SK-N-SH treated with all-trans-retinoic acid at 6 μM for 48 hours (cell line): ENCODE measurements at regions not wholly inside any gene's neighbourhood (a gene's known extent, or its start where the extent isn't known, plus 50 kb on each side); places are given as distances from the start of the nearest gene placed in this dataset.

ENCODE experiments used
- ATAC-seq: fragments of 200-7000 bp; cut with Tn5 transposase; 3 replicates; pipeline ENCODE4 v1.9.1; 2020; ENCODE audit warnings: mild to moderate bottlenecking, moderate library complexity
- ARNTL ChIP-seq: fragments of 450-650 bp; formaldehyde crosslinking; IDR thresholded peaks from 2 replicates; pipeline ENCODE4 v1.5.0; 2020; ENCODE audit warnings: low read depth, mild to moderate bottlenecking, moderate library complexity, borderline replicate concordance
- BACH2 ChIP-seq: fragments of 250-450 bp; sonication (Bioruptor Pico); IDR thresholded peaks from 2 replicates; pipeline ENCODE4 v1.9.0; 2021; ENCODE audit warnings: mild to moderate bottlenecking, borderline replicate concordance
- CSDC2 ChIP-seq: fragments of 250-450 bp; sonication (Bioruptor Pico); IDR thresholded peaks from 2 replicates; pipeline ENCODE4 v1.5.0; 2020; ENCODE audit warnings: mild to moderate bottlenecking, moderate library complexity
- ESRRG ChIP-seq: fragments of 250-450 bp; sonication (Bioruptor Pico); IDR thresholded peaks from 2 replicates; pipeline ENCODE4 v1.6.1; 2021; ENCODE audit warnings: mild to moderate bottlenecking
- ISL1 ChIP-seq: fragments of 250-450 bp; sonication (Bioruptor Pico); IDR thresholded peaks from 2 replicates; pipeline ENCODE4 v2.1.2; 2022; ENCODE audit warnings: mild to moderate bottlenecking, moderate library complexity
- OSR1 ChIP-seq: fragments of 250-450 bp; sonication (Bioruptor Pico); IDR thresholded peaks from 2 replicates; pipeline ENCODE4 v1.8.0; 2022; ENCODE audit warnings: moderate library complexity, mild to moderate bottlenecking, inconsistent platforms
- PPARA ChIP-seq: fragments of 250-450 bp; sonication (Bioruptor Pico); IDR thresholded peaks from 2 replicates; pipeline ENCODE4 v1.5.0; 2020; ENCODE audit warnings: mild to moderate bottlenecking, borderline replicate concordance
- RARB ChIP-seq: fragments of 250-450 bp; sonication (Bioruptor Pico); IDR thresholded peaks from 2 replicates; pipeline ENCODE4 v1.8.0; 2021; ENCODE audit warnings: mild to moderate bottlenecking, moderate library complexity
- TCF4 ChIP-seq: fragments of 250-450 bp; sonication (Bioruptor Pico); IDR thresholded peaks from 2 replicates; pipeline ENCODE4 v1.8.0; 2021; ENCODE audit warnings: mild to moderate bottlenecking, moderate library complexity, borderline replicate concordance
- TOX ChIP-seq: fragments of 250-450 bp; sonication (Bioruptor Pico); IDR thresholded peaks from 2 replicates; pipeline ENCODE4 v1.8.0; 2021; ENCODE audit warnings: mild to moderate bottlenecking, moderate library complexity, borderline replicate concordance
- ZC3H10 ChIP-seq: fragments of 250-450 bp; sonication (Bioruptor Pico); IDR thresholded peaks from 2 replicates; pipeline ENCODE4 v1.5.1; 2021; ENCODE audit warnings: mild to moderate bottlenecking, moderate library complexity
- ZFP30 ChIP-seq: fragments of 450-650 bp; formaldehyde crosslinking; IDR thresholded peaks from 2 replicates; pipeline ENCODE4 v1.5.0; 2022; ENCODE audit warnings: mild to moderate bottlenecking, moderate library complexity
- ZNF565 ChIP-seq: fragments of 450-650 bp; formaldehyde crosslinking; conservative IDR thresholded peaks from 2 replicates; pipeline ENCODE4 v1.5.0; 2020; ENCODE audit warnings: low read depth, mild to moderate bottlenecking, moderate library complexity
- TF ChIP-seq, protein P1 (sequence below): fragments of 250-450 bp; sonication (Bioruptor Pico); IDR thresholded peaks from 2 replicates; pipeline ENCODE4 v1.8.0; 2020; ENCODE audit warnings: mild to moderate bottlenecking, moderate library complexity, borderline replicate concordance
- TF ChIP-seq, protein P2 (sequence below): fragments of 250-450 bp; sonication (Bioruptor Pico); IDR thresholded peaks from 2 replicates; pipeline ENCODE4 v1.8.0; 2021; ENCODE audit warnings: low read depth, mild to moderate bottlenecking, moderate library complexity, borderline replicate concordance
- TF ChIP-seq, protein P3 (sequence below): fragments of 250-450 bp; sonication (Bioruptor Pico); IDR thresholded peaks from 2 replicates; pipeline ENCODE4 v1.5.1; 2020; ENCODE audit warnings: low read depth, mild to moderate bottlenecking, moderate library complexity
- TF ChIP-seq, protein P4 (sequence below): fragments of 250-450 bp; sonication (Bioruptor Pico); IDR thresholded peaks from 2 replicates; pipeline ENCODE4 v1.5.1; 2021; ENCODE audit warnings: mild to moderate bottlenecking, moderate library complexity
- TF ChIP-seq, protein P5 (sequence below): fragments of 250-450 bp; sonication (Bioruptor Pico); IDR thresholded peaks from 2 replicates; pipeline ENCODE4 v1.5.0; 2020; ENCODE audit warnings: mild to moderate bottlenecking, moderate library complexity

DNA sequence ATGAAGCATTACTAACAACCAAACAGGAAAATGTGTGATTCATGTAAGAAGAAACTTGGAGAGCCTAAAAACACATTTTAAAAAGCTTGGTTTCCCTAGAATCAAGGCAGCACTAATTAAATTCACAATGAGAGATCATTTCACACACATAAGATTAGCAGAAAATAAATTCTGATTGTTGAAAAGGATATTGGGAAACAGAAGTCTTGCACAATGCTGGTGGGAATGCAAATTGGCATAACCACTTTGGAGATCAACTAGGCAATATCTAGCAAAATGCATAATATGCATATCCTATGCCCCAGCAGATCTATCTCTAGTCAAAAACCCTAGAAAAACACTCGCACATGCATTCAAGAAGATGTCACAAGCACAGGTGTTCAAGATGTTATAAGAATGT, 75.3 kb upstream of the SIX3 start:
- TF ChIP-seq TCF4 (CRISPR knock-in tag), result no peak
- TF ChIP-seq TOX (CRISPR knock-in tag), result no peak
- TF ChIP-seq ZC3H10, result no peak
- TF ChIP-seq CSDC2, result no peak
- TF ChIP-seq, protein P1, sequence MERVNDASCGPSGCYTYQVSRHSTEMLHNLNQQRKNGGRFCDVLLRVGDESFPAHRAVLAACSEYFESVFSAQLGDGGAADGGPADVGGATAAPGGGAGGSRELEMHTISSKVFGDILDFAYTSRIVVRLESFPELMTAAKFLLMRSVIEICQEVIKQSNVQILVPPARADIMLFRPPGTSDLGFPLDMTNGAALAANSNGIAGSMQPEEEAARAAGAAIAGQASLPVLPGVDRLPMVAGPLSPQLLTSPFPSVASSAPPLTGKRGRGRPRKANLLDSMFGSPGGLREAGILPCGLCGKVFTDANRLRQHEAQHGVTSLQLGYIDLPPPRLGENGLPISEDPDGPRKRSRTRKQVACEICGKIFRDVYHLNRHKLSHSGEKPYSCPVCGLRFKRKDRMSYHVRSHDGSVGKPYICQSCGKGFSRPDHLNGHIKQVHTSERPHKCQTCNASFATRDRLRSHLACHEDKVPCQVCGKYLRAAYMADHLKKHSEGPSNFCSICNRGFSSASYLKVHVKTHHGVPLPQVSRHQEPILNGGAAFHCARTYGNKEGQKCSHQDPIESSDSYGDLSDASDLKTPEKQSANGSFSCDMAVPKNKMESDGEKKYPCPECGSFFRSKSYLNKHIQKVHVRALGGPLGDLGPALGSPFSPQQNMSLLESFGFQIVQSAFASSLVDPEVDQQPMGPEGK (CRISPR knock-in tag), result no peak
- TF ChIP-seq ZNF565 (CRISPR knock-in tag), result no peak
- TF ChIP-seq, protein P2, sequence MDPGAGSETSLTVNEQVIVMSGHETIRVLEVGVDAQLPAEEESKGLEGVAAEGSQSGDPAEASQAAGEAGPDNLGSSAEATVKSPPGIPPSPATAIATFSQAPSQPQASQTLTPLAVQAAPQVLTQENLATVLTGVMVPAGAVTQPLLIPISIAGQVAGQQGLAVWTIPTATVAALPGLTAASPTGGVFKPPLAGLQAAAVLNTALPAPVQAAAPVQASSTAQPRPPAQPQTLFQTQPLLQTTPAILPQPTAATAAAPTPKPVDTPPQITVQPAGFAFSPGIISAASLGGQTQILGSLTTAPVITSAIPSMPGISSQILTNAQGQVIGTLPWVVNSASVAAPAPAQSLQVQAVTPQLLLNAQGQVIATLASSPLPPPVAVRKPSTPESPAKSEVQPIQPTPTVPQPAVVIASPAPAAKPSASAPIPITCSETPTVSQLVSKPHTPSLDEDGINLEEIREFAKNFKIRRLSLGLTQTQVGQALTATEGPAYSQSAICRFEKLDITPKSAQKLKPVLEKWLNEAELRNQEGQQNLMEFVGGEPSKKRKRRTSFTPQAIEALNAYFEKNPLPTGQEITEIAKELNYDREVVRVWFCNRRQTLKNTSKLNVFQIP, result no peak
- no peak for TF ChIP-seq BACH2 (CRISPR knock-in tag)
- no peak for TF ChIP-seq ARNTL
- TF ChIP-seq, protein P3, sequence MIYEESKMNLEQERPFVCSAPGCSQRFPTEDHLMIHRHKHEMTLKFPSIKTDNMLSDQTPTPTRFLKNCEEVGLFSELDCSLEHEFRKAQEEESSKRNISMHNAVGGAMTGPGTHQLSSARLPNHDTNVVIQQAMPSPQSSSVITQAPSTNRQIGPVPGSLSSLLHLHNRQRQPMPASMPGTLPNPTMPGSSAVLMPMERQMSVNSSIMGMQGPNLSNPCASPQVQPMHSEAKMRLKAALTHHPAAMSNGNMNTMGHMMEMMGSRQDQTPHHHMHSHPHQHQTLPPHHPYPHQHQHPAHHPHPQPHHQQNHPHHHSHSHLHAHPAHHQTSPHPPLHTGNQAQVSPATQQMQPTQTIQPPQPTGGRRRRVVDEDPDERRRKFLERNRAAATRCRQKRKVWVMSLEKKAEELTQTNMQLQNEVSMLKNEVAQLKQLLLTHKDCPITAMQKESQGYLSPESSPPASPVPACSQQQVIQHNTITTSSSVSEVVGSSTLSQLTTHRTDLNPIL (CRISPR knock-in tag), result no peak
- no peak for TF ChIP-seq ISL1 (CRISPR knock-in tag)

DNA sequence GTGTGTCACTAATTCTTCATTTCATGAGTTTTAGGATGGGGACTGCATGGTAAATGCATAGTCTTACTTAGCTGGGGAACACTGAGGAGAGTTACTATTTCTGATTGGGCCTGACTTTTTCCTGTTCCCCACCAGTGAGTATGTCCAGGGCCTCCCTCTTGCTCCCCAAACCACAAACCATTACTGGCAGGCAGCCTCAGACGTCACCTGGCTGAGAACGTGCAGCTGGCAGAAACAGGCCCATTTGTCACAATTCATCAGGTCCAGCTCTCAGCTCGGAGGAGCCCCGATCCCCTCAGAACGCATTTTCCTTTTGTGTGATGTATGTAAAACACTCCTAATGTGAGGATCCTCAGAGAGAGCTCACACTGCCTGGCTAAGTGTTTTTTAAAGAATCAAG, 71.7 kb upstream of the SIX3 start:
- TF ChIP-seq TCF4 (CRISPR knock-in tag) (no peak), ZFP30 (CRISPR knock-in tag) (no peak), OSR1 (no peak), CSDC2 (no peak), ZC3H10 (no peak), ESRRG (CRISPR knock-in tag) (no peak), RARB (CRISPR knock-in tag) (no peak), BACH2 (CRISPR knock-in tag) (no peak), PPARA (CRISPR knock-in tag) (no peak)
- TF ChIP-seq, protein P2, result no peak
- TF ChIP-seq, protein P1 (CRISPR knock-in tag), result no peak
- TF ChIP-seq, protein P4, sequence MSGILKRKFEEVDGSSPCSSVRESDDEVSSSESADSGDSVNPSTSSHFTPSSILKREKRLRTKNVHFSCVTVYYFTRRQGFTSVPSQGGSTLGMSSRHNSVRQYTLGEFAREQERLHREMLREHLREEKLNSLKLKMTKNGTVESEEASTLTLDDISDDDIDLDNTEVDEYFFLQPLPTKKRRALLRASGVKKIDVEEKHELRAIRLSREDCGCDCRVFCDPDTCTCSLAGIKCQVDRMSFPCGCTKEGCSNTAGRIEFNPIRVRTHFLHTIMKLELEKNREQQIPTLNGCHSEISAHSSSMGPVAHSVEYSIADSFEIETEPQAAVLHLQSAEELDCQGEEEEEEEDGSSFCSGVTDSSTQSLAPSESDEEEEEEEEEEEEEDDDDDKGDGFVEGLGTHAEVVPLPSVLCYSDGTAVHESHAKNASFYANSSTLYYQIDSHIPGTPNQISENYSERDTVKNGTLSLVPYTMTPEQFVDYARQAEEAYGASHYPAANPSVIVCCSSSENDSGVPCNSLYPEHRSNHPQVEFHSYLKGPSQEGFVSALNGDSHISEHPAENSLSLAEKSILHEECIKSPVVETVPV (CRISPR knock-in tag), result no peak
- TF ChIP-seq, protein P5, sequence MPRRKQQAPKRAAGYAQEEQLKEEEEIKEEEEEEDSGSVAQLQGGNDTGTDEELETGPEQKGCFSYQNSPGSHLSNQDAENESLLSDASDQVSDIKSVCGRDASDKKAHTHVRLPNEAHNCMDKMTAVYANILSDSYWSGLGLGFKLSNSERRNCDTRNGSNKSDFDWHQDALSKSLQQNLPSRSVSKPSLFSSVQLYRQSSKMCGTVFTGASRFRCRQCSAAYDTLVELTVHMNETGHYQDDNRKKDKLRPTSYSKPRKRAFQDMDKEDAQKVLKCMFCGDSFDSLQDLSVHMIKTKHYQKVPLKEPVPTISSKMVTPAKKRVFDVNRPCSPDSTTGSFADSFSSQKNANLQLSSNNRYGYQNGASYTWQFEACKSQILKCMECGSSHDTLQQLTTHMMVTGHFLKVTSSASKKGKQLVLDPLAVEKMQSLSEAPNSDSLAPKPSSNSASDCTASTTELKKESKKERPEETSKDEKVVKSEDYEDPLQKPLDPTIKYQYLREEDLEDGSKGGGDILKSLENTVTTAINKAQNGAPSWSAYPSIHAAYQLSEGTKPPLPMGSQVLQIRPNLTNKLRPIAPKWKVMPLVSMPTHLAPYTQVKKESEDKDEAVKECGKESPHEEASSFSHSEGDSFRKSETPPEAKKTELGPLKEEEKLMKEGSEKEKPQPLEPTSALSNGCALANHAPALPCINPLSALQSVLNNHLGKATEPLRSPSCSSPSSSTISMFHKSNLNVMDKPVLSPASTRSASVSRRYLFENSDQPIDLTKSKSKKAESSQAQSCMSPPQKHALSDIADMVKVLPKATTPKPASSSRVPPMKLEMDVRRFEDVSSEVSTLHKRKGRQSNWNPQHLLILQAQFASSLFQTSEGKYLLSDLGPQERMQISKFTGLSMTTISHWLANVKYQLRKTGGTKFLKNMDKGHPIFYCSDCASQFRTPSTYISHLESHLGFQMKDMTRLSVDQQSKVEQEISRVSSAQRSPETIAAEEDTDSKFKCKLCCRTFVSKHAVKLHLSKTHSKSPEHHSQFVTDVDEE, result no peak
- TF ChIP-seq, all 23 proteins: peak for 0
- ATAC-seq, result no peak

More for the DNA sequence above, 75.3 kb upstream of the SIX3 start:
- no peak for ATAC-seq
